ENCODE measurements at regions not wholly inside any gene's neighbourhood (a gene's known extent, or its start where the extent isn't known, plus 50 kb on each side); places are given as distances from the start of the nearest gene placed in this dataset.

- TF ChIP-seq, protein P1, sequence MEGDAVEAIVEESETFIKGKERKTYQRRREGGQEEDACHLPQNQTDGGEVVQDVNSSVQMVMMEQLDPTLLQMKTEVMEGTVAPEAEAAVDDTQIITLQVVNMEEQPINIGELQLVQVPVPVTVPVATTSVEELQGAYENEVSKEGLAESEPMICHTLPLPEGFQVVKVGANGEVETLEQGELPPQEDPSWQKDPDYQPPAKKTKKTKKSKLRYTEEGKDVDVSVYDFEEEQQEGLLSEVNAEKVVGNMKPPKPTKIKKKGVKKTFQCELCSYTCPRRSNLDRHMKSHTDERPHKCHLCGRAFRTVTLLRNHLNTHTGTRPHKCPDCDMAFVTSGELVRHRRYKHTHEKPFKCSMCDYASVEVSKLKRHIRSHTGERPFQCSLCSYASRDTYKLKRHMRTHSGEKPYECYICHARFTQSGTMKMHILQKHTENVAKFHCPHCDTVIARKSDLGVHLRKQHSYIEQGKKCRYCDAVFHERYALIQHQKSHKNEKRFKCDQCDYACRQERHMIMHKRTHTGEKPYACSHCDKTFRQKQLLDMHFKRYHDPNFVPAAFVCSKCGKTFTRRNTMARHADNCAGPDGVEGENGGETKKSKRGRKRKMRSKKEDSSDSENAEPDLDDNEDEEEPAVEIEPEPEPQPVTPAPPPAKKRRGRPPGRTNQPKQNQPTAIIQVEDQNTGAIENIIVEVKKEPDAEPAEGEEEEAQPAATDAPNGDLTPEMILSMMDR (conservative IDR thresholded peaks at IDR 0.05 in 1 of 2, IDR thresholded peaks at IDR 0.05 in 1 of 2; ENCODE audit: low read depth in 1 of 2, low read length in 2 of 2): no peak
- TF ChIP-seq EZH2 (IDR thresholded peaks at IDR 0.05; ENCODE audit: low read length, missing control alignments): no peak
These were observed 67.0 kb upstream of the ABHD2 start for GRCh38 chr15:89021224-89021623.
